Right ventricle myocardium superior (tissue), 1 donor: ENCODE measurements at regions not wholly inside any gene's neighbourhood (a gene's known extent, or its start where the extent isn't known, plus 50 kb on each side); places are given as distances from the start of the nearest gene placed in this dataset.
"Not testable (repeated sequence)": the region's sequence is repeated elsewhere in the genome, so short reads cannot be mapped to it uniquely, and the experiment has no call there.

Source experiments
- ATAC-seq: fragments of 200-7000 bp; cut with Tn5 transposase; one replicate; pipeline ENCODE4 v1.9.1; 2020; ENCODE audit warnings: mild to moderate bottlenecking; ENCODE audit not compliant: poor library complexity
- DNase-seq: peaks from one replicate; pipeline ENCODE4 v3.0.0-alpha.2; 2020
- intact Hi-C: fragments of 100-400 bp; cut with DNase I; formaldehyde crosslinking; loops from one replicate; pipeline ENCODE4 v1.11.2; 2022
- donor health status: DM: no; HTN: yes; CAD: no; lungs with severe emphysema.

- DNase-seq = no peak
- ATAC-seq = no peak
- intact Hi-C loops = no loop called here
Observed at GRCh38 chr1:87398641-87399040, 70.0 kb downstream of the LMO4 start.

GRCh38 chr1:87399264-87399663 lies 70.6 kb downstream of the LMO4 start:
- intact Hi-C loops = no loop called here
- ATAC-seq = no peak
- DNase-seq = no peak

GRCh38 chr1:87399701-87400100 lies 71.0 kb downstream of the LMO4 start:
- DNase-seq (no peak), ATAC-seq (no peak)
- intact Hi-C loops = no loop called here

- DNase-seq = no peak
- intact Hi-C loops = no loop called here
- no peak for ATAC-seq
Observed at GRCh38 chr1:87400813-87401212, 72.1 kb downstream of the LMO4 start.

GRCh38 chr1:87402241-87403002 lies 73.7 kb downstream of the LMO4 start:
- DNase-seq = no peak
- intact Hi-C loops = no loop called here
- peak; percentile 34 for ATAC-seq

- intact Hi-C loops = no loop called here
- ATAC-seq = peak; percentile 41
Observed at GRCh38 chr1:87403061-87403820, 74.6 kb downstream of the LMO4 start.

GRCh38 chr1:87404296-87404695 lies 75.6 kb downstream of the LMO4 start:
- DNase-seq (no peak), ATAC-seq (no peak)
- intact Hi-C loops = no loop called here

More at GRCh38 chr1:87403061-87403820, 74.6 kb downstream of the LMO4 start:
- no peak for DNase-seq

GRCh38 chr1:87408665-87409248 lies 80.1 kb downstream of the LMO4 start:
- ATAC-seq (no peak), DNase-seq (no peak)
- intact Hi-C loops = no loop called here

- no peak for ATAC-seq
Observed at GRCh38 chr1:87410776-87411480, 82.2 kb downstream of the LMO4 start.

GRCh38 chr1:87413846-87414245 lies 85.2 kb downstream of the LMO4 start:
- intact Hi-C loops, ATAC-seq, DNase-seq: not testable (repeated sequence)

More at GRCh38 chr1:87410776-87411480, 82.2 kb downstream of the LMO4 start:
- intact Hi-C loops = no loop called here
- DNase-seq = peak; percentile 61

- no peak for DNase-seq
- intact Hi-C loops = no loop called here
- no peak for ATAC-seq
Observed at GRCh38 chr1:87418048-87418447, 89.4 kb downstream of the LMO4 start.

- DNase-seq (no peak), ATAC-seq (no peak)
- intact Hi-C loops = no loop called here
Observed at GRCh38 chr1:87421809-87422208, 93.1 kb downstream of the LMO4 start.

- intact Hi-C loops = no loop called here
- no peak for ATAC-seq
- DNase-seq = no peak
Observed at GRCh38 chr1:87424541-87424940, 95.9 kb downstream of the LMO4 start.

- ATAC-seq = peak; percentile 67
- intact Hi-C loops = no loop called here
- no peak for DNase-seq
Observed at GRCh38 chr1:87426463-87427249, 98.0 kb downstream of the LMO4 start.

GRCh38 chr1:87428367-87428766 lies 99.7 kb downstream of the LMO4 start:
- ATAC-seq = no peak
- intact Hi-C loops = no loop called here
- DNase-seq = no peak

GRCh38 chr1:87428883-87429282 lies 100.2 kb downstream of the LMO4 start:
- intact Hi-C loops = no loop called here
- ATAC-seq (no peak), DNase-seq (no peak)

GRCh38 chr1:87432685-87433084 lies 104.0 kb downstream of the LMO4 start:
- ATAC-seq = peak; percentile 55
- intact Hi-C loops = no loop called here
- DNase-seq = no peak

- ATAC-seq = peak; percentile 50
- intact Hi-C loops, DNase-seq: not testable (repeated sequence)
Observed at GRCh38 chr1:87433101-87433500, 104.4 kb downstream of the LMO4 start.
